DOHH2 (cell line): ENCODE measurements at regions not wholly inside any gene's neighbourhood (a gene's known extent, or its start where the extent isn't known, plus 50 kb on each side); places are given as distances from the start of the nearest gene placed in this dataset.

ENCODE experiments used
- H3F3A ChIP-seq: fragments of 200-600 bp; sonication (generic), shearing (Covaris generic); 2 replicates; pipeline ENCODE4 v1.6.0; 2016; ENCODE audit warnings: antibody characterized with exemption, mild to moderate bottlenecking; ENCODE audit not compliant: control insufficient read depth, insufficient read depth
- H3K27ac ChIP-seq: fragments of 200-600 bp; sonication (generic); 2 replicates; pipeline ENCODE4 v1.5.1; 2014; ENCODE audit warnings: low read depth, mild to moderate bottlenecking, low read length, moderate library complexity
- H3K27me3 ChIP-seq: fragments of 200-600 bp; sonication (generic); 2 replicates; pipeline ENCODE4 v1.6.1; 2014; ENCODE audit warnings: mild to moderate bottlenecking, low read length, mixed read lengths; ENCODE audit not compliant: control insufficient read depth
- H3K36me3 ChIP-seq: fragments of 200-600 bp; sonication (generic); 2 replicates; pipeline ENCODE4 v1.6.1; 2014; ENCODE audit warnings: mild to moderate bottlenecking, low read length, moderate library complexity, mixed read lengths; ENCODE audit not compliant: control insufficient read depth
- H3K4me1 ChIP-seq: fragments of 200-600 bp; sonication (generic); 2 replicates; pipeline ENCODE4 v1.6.1; 2014; ENCODE audit warnings: mild to moderate bottlenecking, low read length, mixed read lengths; ENCODE audit not compliant: control insufficient read depth
- H3K4me2 ChIP-seq: fragments of 200-600 bp; sonication (generic); 2 replicates; pipeline ENCODE4 v1.6.0; 2014; ENCODE audit warnings: mild to moderate bottlenecking, low read length, moderate library complexity
- H3K4me3 ChIP-seq: fragments of 200-600 bp; sonication (generic); 2 replicates; pipeline ENCODE4 v1.5.1; 2014; ENCODE audit warnings: mild to moderate bottlenecking, low read length, mixed read lengths
- H3K79me2 ChIP-seq: fragments of 200-600 bp; sonication (generic); 2 replicates; pipeline ENCODE4 v1.6.1; 2014; ENCODE audit warnings: mild to moderate bottlenecking, low read length, mixed read lengths; ENCODE audit not compliant: control insufficient read depth
- H3K9me2 ChIP-seq: fragments of 200-600 bp; sonication (generic); replicated peaks from 2 replicates; pipeline ENCODE4 v1.6.1; 2014; ENCODE audit warnings: mild to moderate bottlenecking, low read length, mixed read lengths; ENCODE audit not compliant: control insufficient read depth
- H3K9me3 ChIP-seq: fragments of 200-600 bp; sonication (generic); 2 replicates; pipeline ENCODE4 v1.6.1; 2014; ENCODE audit warnings: antibody characterized with exemption, low read length, mixed read lengths; ENCODE audit not compliant: control insufficient read depth, insufficient read depth
- H4K20me1 ChIP-seq: fragments of 200-600 bp; sonication (generic); 2 replicates; pipeline ENCODE4 v1.6.0; 2014; ENCODE audit warnings: low read depth, mild to moderate bottlenecking, antibody characterized with exemption, low read length, moderate library complexity; ENCODE audit not compliant: control insufficient read depth, insufficient read depth
- EZH2phosphoT487 ChIP-seq: fragments of 200-600 bp; sonication (generic); IDR thresholded peaks from 2 replicates; pipeline ENCODE4 v1.6.1; 2017; ENCODE audit warnings: borderline replicate concordance, mild to moderate bottlenecking, antibody characterized with exemption, low read length, moderate library complexity, mixed read lengths
- TF ChIP-seq, protein P1 (sequence below): fragments of 200-600 bp; sonication (generic); IDR thresholded peaks from one replicate; pipeline ENCODE4 v1.5.1; 2014; ENCODE audit warnings: antibody characterized with exemption, mild to moderate bottlenecking, low read depth, low read length; ENCODE audit not compliant: poor library complexity, severe bottlenecking

- Histone ChIP-seq H4K20me1 (no peaks in the 10 kb centered on the region), H3K4me1 (no peaks in the 10 kb centered on the region), H3K9me3 (no peaks in the 10 kb centered on the region), H3K9me2 (no peaks in the 10 kb centered on the region), H3K27ac (no peak overlapping the region), H3K36me3 (no peaks in the 10 kb centered on the region), H3K4me3 (no peak overlapping the region), H3F3A (no peaks in the 10 kb centered on the region; the same call in 1 of the 2 replicates), H3K4me2 (no peak overlapping the region), H3K27me3 (no peaks in the 10 kb centered on the region), H3K79me2 (no peaks in the 10 kb centered on the region)
- no peak for TF ChIP-seq EZH2phosphoT487
- TF ChIP-seq, protein P1, sequence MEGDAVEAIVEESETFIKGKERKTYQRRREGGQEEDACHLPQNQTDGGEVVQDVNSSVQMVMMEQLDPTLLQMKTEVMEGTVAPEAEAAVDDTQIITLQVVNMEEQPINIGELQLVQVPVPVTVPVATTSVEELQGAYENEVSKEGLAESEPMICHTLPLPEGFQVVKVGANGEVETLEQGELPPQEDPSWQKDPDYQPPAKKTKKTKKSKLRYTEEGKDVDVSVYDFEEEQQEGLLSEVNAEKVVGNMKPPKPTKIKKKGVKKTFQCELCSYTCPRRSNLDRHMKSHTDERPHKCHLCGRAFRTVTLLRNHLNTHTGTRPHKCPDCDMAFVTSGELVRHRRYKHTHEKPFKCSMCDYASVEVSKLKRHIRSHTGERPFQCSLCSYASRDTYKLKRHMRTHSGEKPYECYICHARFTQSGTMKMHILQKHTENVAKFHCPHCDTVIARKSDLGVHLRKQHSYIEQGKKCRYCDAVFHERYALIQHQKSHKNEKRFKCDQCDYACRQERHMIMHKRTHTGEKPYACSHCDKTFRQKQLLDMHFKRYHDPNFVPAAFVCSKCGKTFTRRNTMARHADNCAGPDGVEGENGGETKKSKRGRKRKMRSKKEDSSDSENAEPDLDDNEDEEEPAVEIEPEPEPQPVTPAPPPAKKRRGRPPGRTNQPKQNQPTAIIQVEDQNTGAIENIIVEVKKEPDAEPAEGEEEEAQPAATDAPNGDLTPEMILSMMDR, result no peak
Measured at GRCh38 chr6:87995461-87995860, 52.2 kb upstream of the SPACA1 start.

DNA sequence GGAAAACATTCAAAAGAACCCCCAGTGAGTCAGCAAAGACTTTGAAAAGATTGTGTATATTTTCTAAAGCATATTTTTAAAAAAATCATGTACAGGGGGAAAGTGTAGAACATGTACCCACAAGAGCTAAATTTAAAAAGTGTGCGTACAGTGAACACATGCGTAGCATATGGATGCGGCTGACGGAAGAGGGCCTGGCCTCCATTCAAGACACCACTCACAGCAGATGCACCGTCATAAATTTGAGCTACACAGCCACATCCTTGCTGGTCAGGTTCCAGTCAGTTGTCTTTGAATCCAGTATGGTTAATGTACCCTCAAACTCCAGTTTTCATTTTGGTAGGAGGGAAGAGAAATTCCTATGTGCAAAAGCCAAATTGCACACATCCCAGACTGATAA is 54.3 kb upstream of the SPACA1 start:
- Histone ChIP-seq H3F3A (no peaks in the 10 kb centered on the region; the same call in 1 of the 2 replicates), H3K27me3 (no peaks in the 10 kb centered on the region), H3K4me2 (no peak overlapping the region), H3K9me3 (no peaks in the 10 kb centered on the region), H3K36me3 (no peaks in the 10 kb centered on the region), H4K20me1 (no peaks in the 10 kb centered on the region), H3K79me2 (no peaks in the 10 kb centered on the region), H3K4me1 (no peaks in the 10 kb centered on the region), H3K4me3 (no peak overlapping the region), H3K9me2 (no peaks in the 10 kb centered on the region), H3K27ac (no peak overlapping the region)
- TF ChIP-seq, protein P1, result no peak
- TF ChIP-seq EZH2phosphoT487, result no peak

DNA sequence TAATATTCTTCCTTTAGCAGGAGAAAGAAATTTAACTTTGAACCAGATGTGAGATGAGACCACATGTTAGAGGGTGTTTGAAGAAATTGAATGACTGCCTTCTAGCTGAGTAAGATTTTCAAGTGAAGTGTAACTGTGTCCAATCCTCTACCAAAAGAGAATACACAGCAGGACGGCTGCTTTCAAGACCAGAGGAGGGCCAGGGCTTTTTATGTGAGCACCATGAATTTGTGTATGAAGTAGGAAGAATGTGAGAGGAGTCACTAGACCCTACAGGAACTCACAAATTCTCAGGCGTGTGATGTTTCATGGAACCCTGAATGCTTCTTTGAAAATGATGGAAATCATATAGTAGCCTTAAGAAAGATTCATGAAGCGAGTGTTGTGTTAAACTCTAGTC is 56.8 kb upstream of the SPACA1 start:
- Histone ChIP-seq H3K9me2 (no peaks in the 10 kb centered on the region), H3K36me3 (no peaks in the 10 kb centered on the region), H3F3A (no peaks in the 10 kb centered on the region; the same call in 1 of the 2 replicates), H3K27ac (no peak overlapping the region), H4K20me1 (no peaks in the 10 kb centered on the region), H3K27me3 (no peaks in the 10 kb centered on the region), H3K4me3 (no peak overlapping the region), H3K9me3 (no peaks in the 10 kb centered on the region), H3K4me2 (no peak overlapping the region), H3K4me1 (no peaks in the 10 kb centered on the region), H3K79me2 (no peaks in the 10 kb centered on the region)
- TF ChIP-seq, protein P1, result no peak
- no peak for TF ChIP-seq EZH2phosphoT487

DNA sequence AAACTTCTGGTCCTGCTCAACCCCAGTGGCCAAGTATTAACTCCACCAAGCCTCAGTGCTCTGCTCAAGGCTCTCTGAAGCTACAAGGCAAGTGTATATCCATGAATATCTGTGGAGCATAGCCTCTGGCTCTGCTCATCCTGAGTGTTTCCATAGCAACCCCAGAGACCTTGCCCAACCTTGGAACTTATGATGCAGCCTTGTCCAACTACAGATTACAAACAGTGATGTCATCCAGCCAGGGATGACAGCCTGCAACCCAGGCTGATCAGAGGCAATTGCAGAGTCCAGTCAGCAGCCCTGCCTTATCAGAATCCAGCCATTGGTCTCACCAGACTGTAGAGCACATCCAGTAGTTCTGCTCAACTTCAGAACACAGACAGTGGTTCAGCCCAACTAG is 65.5 kb upstream of the SPACA1 start:
- Histone ChIP-seq H3K9me2 (no peaks in the 10 kb centered on the region), H3K9me3 (no peaks in the 10 kb centered on the region), H4K20me1 (no peaks in the 10 kb centered on the region), H3K4me2 (no peak overlapping the region), H3K4me1 (no peaks in the 10 kb centered on the region), H3K36me3 (no peaks in the 10 kb centered on the region), H3F3A (no peaks in the 10 kb centered on the region), H3K27me3 (no peaks in the 10 kb centered on the region), H3K79me2 (no peaks in the 10 kb centered on the region), H3K4me3 (no peak overlapping the region), H3K27ac (no peak overlapping the region)
- no peak for TF ChIP-seq EZH2phosphoT487
- TF ChIP-seq, protein P1, result no peak
